IMR-90 (cell line): ENCODE measurements at regions not wholly inside any gene's neighbourhood (a gene's known extent, or its start where the extent isn't known, plus 50 kb on each side); places are given as distances from the start of the nearest gene placed in this dataset.
A peak's percentile ranks its signal among the peaks of the same experiment; 100 is the strongest.

ENCODE experiments used
- ATAC-seq: fragments of 200-7000 bp; cut with Tn5 transposase; 2 replicates; pipeline ENCODE4 v1.9.1; 2020; ENCODE audit warnings: low read depth, mild to moderate bottlenecking, moderate library complexity
- BruUV-seq: library from RNA; stranded (reverse); fragments of 400-500 nt; replicated peaks from 2 replicates; lab custom pipeline; 2021; lab: Mats Ljungman, UMichigan
- CTCF ChIA-PET: fragments of 300-600 bp; formaldehyde crosslinking; extraction: SDS; loops from one replicate; lab custom pipeline; 2021; ENCODE audit warnings: antibody characterized with exemption; lab: Yijun Ruan, JAX
- POLR2A ChIA-PET: fragments of 300-600 bp; sonication (Branson Sonifier 250); formaldehyde crosslinking; loops from one replicate; lab custom pipeline; 2022; ENCODE audit warnings: antibody characterized with exemption; ENCODE audit not compliant: unreplicated experiment; lab: Charles Lee
- DNase-seq: peaks from one replicate; pipeline ENCODE4 v3.0.0; 2013
- H2AFZ ChIP-seq: replicated peaks from 2 replicates; pipeline ENCODE3; 2013; ENCODE audit warnings: low read length, mild to moderate bottlenecking; ENCODE audit not compliant: poor library complexity
- H2AK5ac ChIP-seq: 2 replicates; pipeline ENCODE4 v1.6.1; 2013; ENCODE audit warnings: low read depth, low read length, inconsistent platforms
- H2AK9ac ChIP-seq: replicated peaks from 2 replicates; pipeline ENCODE3; 2013; ENCODE audit warnings: mild to moderate bottlenecking, low read depth, low read length, moderate library complexity; ENCODE audit not compliant: poor library complexity
- H2BK120ac ChIP-seq: 2 replicates; pipeline ENCODE4 v1.6.1; 2013; ENCODE audit warnings: low read depth, low read length, inconsistent platforms
- H2BK15ac ChIP-seq: 3 replicates; pipeline ENCODE4 v1.6.1; 2013; ENCODE audit warnings: low read depth, low read length, inconsistent platforms
- H2BK20ac ChIP-seq: 2 replicates; pipeline ENCODE4 v1.6.1; 2013; ENCODE audit warnings: low read depth, mild to moderate bottlenecking, inconsistent platforms, low read length, moderate library complexity
- H2BK5ac ChIP-seq: 2 replicates; pipeline ENCODE4 v1.6.1; 2013; ENCODE audit warnings: mild to moderate bottlenecking, low read depth, low read length, inconsistent platforms; ENCODE audit not compliant: poor library complexity, severe bottlenecking
- H3K14ac ChIP-seq: replicated peaks from 2 replicates; pipeline ENCODE4 v1.6.1; 2013; ENCODE audit warnings: low read depth, low read length, inconsistent platforms
- H3K18ac ChIP-seq: 2 replicates; pipeline ENCODE4 v1.6.1; 2013; ENCODE audit warnings: low read depth, low read length, control low read depth
- H3K23ac ChIP-seq: 2 replicates; pipeline ENCODE4 v1.6.1; 2013; ENCODE audit warnings: low read depth, low read length, inconsistent platforms
- H3K27ac ChIP-seq: 2 replicates; pipeline ENCODE4 v1.5.1; 2013; ENCODE audit warnings: mild to moderate bottlenecking, control low read depth, low read length; ENCODE audit not compliant: insufficient read depth
- H3K27me3 ChIP-seq: 2 replicates; pipeline ENCODE4 v1.6.1; 2013; ENCODE audit warnings: low read length; ENCODE audit not compliant: control insufficient read depth, insufficient read depth
- H3K36me3 ChIP-seq: 2 replicates; pipeline ENCODE4 v1.6.1; 2013; ENCODE audit warnings: low read length, mixed read lengths; ENCODE audit not compliant: control insufficient read depth, insufficient read depth
- H3K4ac ChIP-seq: 2 replicates; pipeline ENCODE4 v1.6.1; 2013; ENCODE audit warnings: low read depth, low read length, inconsistent platforms
- H3K4me1 ChIP-seq: 2 replicates; pipeline ENCODE4 v1.6.1; 2013; ENCODE audit warnings: low read length, mixed read lengths; ENCODE audit not compliant: control insufficient read depth, insufficient read depth
- H3K4me2 ChIP-seq: 2 replicates; pipeline ENCODE4 v1.6.1; 2013; ENCODE audit warnings: low read depth, mild to moderate bottlenecking, control low read depth, low read length, moderate library complexity
- H3K4me3 ChIP-seq: 2 replicates; pipeline ENCODE4 v1.5.1; 2013; ENCODE audit warnings: low read depth, mild to moderate bottlenecking, control low read depth, low read length, moderate library complexity; ENCODE audit not compliant: insufficient read depth
- H3K56ac ChIP-seq: 2 replicates; pipeline ENCODE4 v1.6.1; 2013; ENCODE audit warnings: low read length, inconsistent platforms; ENCODE audit not compliant: insufficient read depth; ENCODE audit errors: extremely low read depth
- H3K79me1 ChIP-seq, 2 experiments: 2 replicates each; pipeline ENCODE4 v1.6.1; 2013; ENCODE audit warnings: low read length in 2 of 2, inconsistent platforms in 1 of 2, low read depth in 1 of 2
- H3K9ac ChIP-seq: 2 replicates; pipeline ENCODE4 v1.6.1; 2013; ENCODE audit warnings: low read depth, low read length, control low read depth
- H3K9me1 ChIP-seq: 2 replicates; pipeline ENCODE4 v1.6.1; 2013; ENCODE audit warnings: low read length, inconsistent platforms; ENCODE audit not compliant: insufficient read depth
- H3K9me3 ChIP-seq: 2 replicates; pipeline ENCODE4 v1.6.1; 2013; ENCODE audit warnings: low read length; ENCODE audit not compliant: control insufficient read depth, insufficient read depth
- H4K20me1 ChIP-seq: 2 replicates; pipeline ENCODE4 v1.6.1; 2013; ENCODE audit warnings: low read length, inconsistent platforms; ENCODE audit not compliant: insufficient read depth
- H4K5ac ChIP-seq: 2 replicates; pipeline ENCODE4 v1.6.1; 2013; ENCODE audit warnings: mild to moderate bottlenecking, low read depth, low read length, control low read depth
- H4K8ac ChIP-seq, 2 experiments: 2 replicates each; pipeline ENCODE4 v1.6.1; 2013; ENCODE audit warnings: low read depth in 2 of 2, low read length in 2 of 2, control low read depth in 1 of 2, inconsistent platforms in 1 of 2
- H4K91ac ChIP-seq: 2 replicates; pipeline ENCODE4 v1.6.1; 2013; ENCODE audit warnings: low read depth, low read length, inconsistent platforms; ENCODE audit not compliant: insufficient read depth
- BHLHE40 ChIP-seq: fragments of 150-350 bp; IDR thresholded peaks from 2 replicates; pipeline ENCODE4 v1.6.1; 2016; ENCODE audit warnings: mild to moderate bottlenecking, low read depth, low read length
- CEBPB ChIP-seq: IDR thresholded peaks from 2 replicates; pipeline ENCODE4 v1.6.1; 2012; ENCODE audit warnings: low read depth, low read length, improper control_type of control experiment
- CHD1 ChIP-seq: IDR thresholded peaks from 2 replicates; pipeline ENCODE4 v1.6.1; 2012; ENCODE audit warnings: low read depth, low read length, improper control_type of control experiment
- FOS ChIP-seq: fragments of 150-350 bp; IDR thresholded peaks from 2 replicates; pipeline ENCODE4 v1.6.1; 2016; ENCODE audit warnings: low read depth, low read length
- MAFK ChIP-seq: IDR thresholded peaks from 2 replicates; pipeline ENCODE4 v1.6.1; 2012; ENCODE audit warnings: low read depth, low read length, improper control_type of control experiment
- MAZ ChIP-seq: IDR thresholded peaks from 2 replicates; pipeline ENCODE4 v1.6.1; 2012; ENCODE audit warnings: low read depth, mild to moderate bottlenecking, low read length, improper control_type of control experiment, moderate library complexity, borderline replicate concordance
- MXI1 ChIP-seq: IDR thresholded peaks from 2 replicates; pipeline ENCODE4 v1.6.1; 2012; ENCODE audit warnings: low read depth, mild to moderate bottlenecking, low read length, moderate library complexity, borderline replicate concordance
- NFE2L2 ChIP-seq: fragments of 150-350 bp; IDR thresholded peaks from 2 replicates; pipeline ENCODE4 v1.6.1; 2016; ENCODE audit warnings: low read depth, mild to moderate bottlenecking, low read length
- POLR2A ChIP-seq: IDR thresholded peaks from 2 replicates; pipeline ENCODE4 v1.6.1; 2012; ENCODE audit warnings: mild to moderate bottlenecking, low read depth, low read length
- RAD21 ChIP-seq: IDR thresholded peaks from 2 replicates; pipeline ENCODE4 v1.6.1; 2012; ENCODE audit warnings: low read length, improper control_type of control experiment
- RCOR1 ChIP-seq: IDR thresholded peaks from 2 replicates; pipeline ENCODE4 v1.6.1; 2012; ENCODE audit warnings: mild to moderate bottlenecking, low read length, improper control_type of control experiment; ENCODE audit not compliant: insufficient replicate concordance
- RFX5 ChIP-seq: IDR thresholded peaks from 2 replicates; pipeline ENCODE4 v1.8.0; 2012; ENCODE audit warnings: low read depth, mild to moderate bottlenecking, low read length, moderate library complexity
- SMC3 ChIP-seq: fragments of 150-350 bp; IDR thresholded peaks from 2 replicates; pipeline ENCODE4 v1.6.1; 2016; ENCODE audit warnings: low read depth, mild to moderate bottlenecking, antibody characterized with exemption, low read length, moderate library complexity
- USF2 ChIP-seq: fragments of 150-350 bp; IDR thresholded peaks from 2 replicates; pipeline ENCODE4 v1.6.1; 2017; ENCODE audit warnings: mild to moderate bottlenecking, antibody characterized with exemption, low read length, low read depth
- WGBS, 2 experiments: methylation state at CpG; one replicate each; pipeline versions ENCODE4 v1.1.5 to v1.1.7; 2013; ENCODE audit warnings: missing lambda C conversion rate in 2 of 2; ENCODE audit not compliant: insufficient read length in 1 of 2; ENCODE audit errors: extremely low coverage in 2 of 2; 5-methylcytosine and 5-hydroxymethylcytosine counted together
- dilution Hi-C: fragments of 300-500 bp; cut with HindIII; formaldehyde crosslinking; loops from one replicate; pipeline ENCODE4 v1.14.3; 2018; ENCODE audit warnings: low sequenced_read_pairs; ENCODE audit not compliant: unreplicated experiment
- in situ Hi-C: fragments of 300-500 bp; cut with MboI; formaldehyde crosslinking; loops from 3 replicates; pipeline ENCODE4 v1.14.3; 2019; ENCODE audit warnings: low sequenced_read_pairs, inconsistent platforms, mixed read lengths
- intact Hi-C: fragments of 100-400 bp; cut with micrococcal nuclease; formaldehyde crosslinking; loops from 2 replicates; pipeline ENCODE4 v1.10.0; 2022
- TF ChIP-seq, protein P1 (sequence below): conservative IDR thresholded peaks from 2 replicates; pipeline ENCODE4 v1.5.1; 2012; ENCODE audit warnings: mild to moderate bottlenecking, low read depth, low read length, improper control_type of control experiment
- TF ChIP-seq, protein P2 (sequence below): fragments of 150-350 bp; IDR thresholded peaks from 2 replicates; pipeline ENCODE4 v1.6.1; 2016; ENCODE audit warnings: low read depth, mild to moderate bottlenecking, low read length, moderate library complexity, borderline replicate concordance

DNA sequence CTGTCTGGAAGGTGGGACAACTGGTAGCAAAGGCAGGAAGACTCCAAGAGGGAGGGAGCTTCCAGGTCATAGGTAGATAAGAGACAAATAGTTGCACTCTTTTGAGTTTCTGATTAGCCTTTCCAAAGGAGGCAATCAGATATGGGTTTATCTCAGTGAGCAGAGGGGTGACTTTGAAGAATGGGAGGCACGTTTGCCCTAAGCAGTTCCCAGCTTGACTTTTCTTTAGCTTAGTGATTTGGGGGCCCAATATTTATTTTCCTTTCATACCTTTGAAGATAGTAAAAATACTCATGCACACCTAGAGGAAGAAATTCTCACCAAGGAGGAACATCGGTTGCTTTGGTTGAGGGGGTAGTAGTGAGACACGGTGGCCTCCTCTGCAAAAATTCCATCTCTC is 212.1 kb upstream of the SVIL start:
- Histone ChIP-seq H3K14ac (no peak overlapping the region), H3K4me2 (no peak overlapping the region), H3K9me1 (peaks cover 8% of the 10 kb centered on the region; the same call in 1 of the 2 replicates), H3K36me3 (no peaks in the 10 kb centered on the region), H3K79me1 (no peaks in the 10 kb centered on the region), H3K9me3 (peaks cover 2% of the 10 kb centered on the region), H4K91ac (no peak overlapping the region), H3K56ac (no peak overlapping the region), H3K18ac (no peak overlapping the region), H3K4me3 (no peak overlapping the region), H3K4ac (0 out of 2 replicates have a peak overlapping the region, but pooled peaks have one; percentile 19), H2AK9ac (no peak overlapping the region), H3K27me3 (no peaks in the 10 kb centered on the region), H2AFZ (no peak overlapping the region), H4K20me1 (no peaks in the 10 kb centered on the region), H2BK15ac (0 out of 3 replicates have a peak overlapping the region, but pooled peaks have one; percentile 46), H4K8ac (no peak overlapping the region), H4K5ac (no peak overlapping the region), H3K27ac (no peak overlapping the region), H3K9ac (no peak overlapping the region), H2BK20ac (no peak overlapping the region), H2BK5ac (no peak overlapping the region), H3K4me1 (peaks cover 5% of the 10 kb centered on the region), H2BK120ac (no peak overlapping the region), H3K23ac (no peak overlapping the region), H2AK5ac (peak overlapping the region; percentile 67)
- POLR2A ChIA-PET, result no interaction called here
- no CpG with 5 or more reads among the region's 3 CpGs for WGBS, 2 experiments
- DNase-seq, result no peak
- in situ Hi-C loops, result no loop called here
- intact Hi-C loops, result no loop called here
- CTCF ChIA-PET, result no interaction called here
- TF ChIP-seq SMC3, result no peak
- TF ChIP-seq, protein P1, sequence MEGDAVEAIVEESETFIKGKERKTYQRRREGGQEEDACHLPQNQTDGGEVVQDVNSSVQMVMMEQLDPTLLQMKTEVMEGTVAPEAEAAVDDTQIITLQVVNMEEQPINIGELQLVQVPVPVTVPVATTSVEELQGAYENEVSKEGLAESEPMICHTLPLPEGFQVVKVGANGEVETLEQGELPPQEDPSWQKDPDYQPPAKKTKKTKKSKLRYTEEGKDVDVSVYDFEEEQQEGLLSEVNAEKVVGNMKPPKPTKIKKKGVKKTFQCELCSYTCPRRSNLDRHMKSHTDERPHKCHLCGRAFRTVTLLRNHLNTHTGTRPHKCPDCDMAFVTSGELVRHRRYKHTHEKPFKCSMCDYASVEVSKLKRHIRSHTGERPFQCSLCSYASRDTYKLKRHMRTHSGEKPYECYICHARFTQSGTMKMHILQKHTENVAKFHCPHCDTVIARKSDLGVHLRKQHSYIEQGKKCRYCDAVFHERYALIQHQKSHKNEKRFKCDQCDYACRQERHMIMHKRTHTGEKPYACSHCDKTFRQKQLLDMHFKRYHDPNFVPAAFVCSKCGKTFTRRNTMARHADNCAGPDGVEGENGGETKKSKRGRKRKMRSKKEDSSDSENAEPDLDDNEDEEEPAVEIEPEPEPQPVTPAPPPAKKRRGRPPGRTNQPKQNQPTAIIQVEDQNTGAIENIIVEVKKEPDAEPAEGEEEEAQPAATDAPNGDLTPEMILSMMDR, result no peak
- TF ChIP-seq BHLHE40, result no peak
- no peak for TF ChIP-seq POLR2A
- no peak for TF ChIP-seq RFX5
- TF ChIP-seq CEBPB, result no peak
- TF ChIP-seq CHD1, result no peak
- TF ChIP-seq, protein P2, sequence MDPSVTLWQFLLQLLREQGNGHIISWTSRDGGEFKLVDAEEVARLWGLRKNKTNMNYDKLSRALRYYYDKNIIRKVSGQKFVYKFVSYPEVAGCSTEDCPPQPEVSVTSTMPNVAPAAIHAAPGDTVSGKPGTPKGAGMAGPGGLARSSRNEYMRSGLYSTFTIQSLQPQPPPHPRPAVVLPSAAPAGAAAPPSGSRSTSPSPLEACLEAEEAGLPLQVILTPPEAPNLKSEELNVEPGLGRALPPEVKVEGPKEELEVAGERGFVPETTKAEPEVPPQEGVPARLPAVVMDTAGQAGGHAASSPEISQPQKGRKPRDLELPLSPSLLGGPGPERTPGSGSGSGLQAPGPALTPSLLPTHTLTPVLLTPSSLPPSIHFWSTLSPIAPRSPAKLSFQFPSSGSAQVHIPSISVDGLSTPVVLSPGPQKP, result no peak
- no peak for TF ChIP-seq RAD21
- TF ChIP-seq NFE2L2, result no peak
- no peak for TF ChIP-seq FOS
- no peak for TF ChIP-seq MXI1
- no peak for TF ChIP-seq RCOR1
- TF ChIP-seq MAFK, result no peak
- TF ChIP-seq USF2, result no peak
- no peak for TF ChIP-seq MAZ
- dilution Hi-C loops, result no loop called here
- no TSS peak for BruUV-seq
- ATAC-seq, result no peak
